GM20431 (cell line): ENCODE measurements at regions not wholly inside any gene's neighbourhood (a gene's known extent, or its start where the extent isn't known, plus 50 kb on each side); places are given as distances from the start of the nearest gene placed in this dataset.

Source experiments
- in situ Hi-C: fragments of 300-500 bp; cut with MseI, MboI; formaldehyde crosslinking; loops from one replicate; pipeline ENCODE4 v1.15.0; 2020; ENCODE audit warnings: low sequenced_read_pairs; ENCODE audit not compliant: unreplicated experiment

GRCh38 chr4:23364167-23364566 is 525.7 kb downstream of the PPARGC1A start:
- in situ Hi-C loops, result no loop called here

GRCh38 chr4:23361453-23361852 is 528.4 kb downstream of the PPARGC1A start:
- in situ Hi-C loops, result no loop called here

- in situ Hi-C loops, result no loop called here
Observed at GRCh38 chr4:23360718-23361117, 529.1 kb downstream of the PPARGC1A start.

GRCh38 chr4:23355258-23355657 is 534.6 kb downstream of the PPARGC1A start:
- in situ Hi-C loops, result no loop called here

- in situ Hi-C loops, result no loop called here
Observed at GRCh38 chr4:23353200-23353599, 536.6 kb downstream of the PPARGC1A start.

GRCh38 chr4:23348789-23349498 is 540.9 kb downstream of the PPARGC1A start:
- in situ Hi-C loops, result no loop called here

- in situ Hi-C loops, result no loop called here
Observed at GRCh38 chr4:23337292-23337691, 552.6 kb downstream of the PPARGC1A start.

GRCh38 chr4:23333946-23334878 is 555.6 kb downstream of the PPARGC1A start:
- in situ Hi-C loops, result no loop called here

GRCh38 chr4:23333556-23333945 is 556.3 kb downstream of the PPARGC1A start:
- in situ Hi-C loops, result no loop called here

GRCh38 chr4:23332313-23332712 is 557.5 kb downstream of the PPARGC1A start:
- in situ Hi-C loops, result no loop called here

- in situ Hi-C loops, result no loop called here
Observed at GRCh38 chr4:23327120-23327519, 562.7 kb downstream of the PPARGC1A start.

- in situ Hi-C loops, result no loop called here
Observed at GRCh38 chr4:23324021-23324690, 565.7 kb downstream of the PPARGC1A start.

GRCh38 chr4:23323436-23323835 is 566.4 kb downstream of the PPARGC1A start:
- in situ Hi-C loops, result no loop called here

- in situ Hi-C loops, result no loop called here
Observed at GRCh38 chr4:23322732-23323131, 567.1 kb downstream of the PPARGC1A start.

- in situ Hi-C loops, result no loop called here
Observed at GRCh38 chr4:23320931-23321587, 568.8 kb downstream of the PPARGC1A start.

GRCh38 chr4:23312686-23313085 is 577.2 kb downstream of the PPARGC1A start:
- in situ Hi-C loops, result no loop called here

- in situ Hi-C loops, result no loop called here
Observed at GRCh38 chr4:23311983-23312382, 577.9 kb downstream of the PPARGC1A start.

- in situ Hi-C loops, result no loop called here
Observed at GRCh38 chr4:23305026-23305425, 584.8 kb downstream of the PPARGC1A start.

- in situ Hi-C loops, result no loop called here
Observed at GRCh38 chr4:23298371-23298770, 591.5 kb downstream of the PPARGC1A start.

- in situ Hi-C loops, result no loop called here
Observed at GRCh38 chr4:23297327-23297726, 592.5 kb downstream of the PPARGC1A start.
